Memory B cell (primary cell): ENCODE measurements at regions not wholly inside any gene's neighbourhood (a gene's known extent, or its start where the extent isn't known, plus 50 kb on each side); places are given as distances from the start of the nearest gene placed in this dataset.
"Not testable (repeated sequence)": the region's sequence is repeated elsewhere in the genome, so short reads cannot be mapped to it uniquely, and the experiment has no call there.

Experiments used
- ATAC-seq: fragments of 150-1000 bp; cut with Tn5 transposase; 2 replicates; pipeline ENCODE4 v1.10.0; 2021; ENCODE audit warnings: low read depth, mild to moderate bottlenecking, moderate library complexity
- DNase-seq, 2 donors: peaks; one replicate each; pipeline ENCODE4 v3.0.0; 2022; ENCODE audit warnings: low spot score in 2 of 2
- H3K27ac Mint-ChIP-seq: one replicate; pipeline ENCODE4 v1.8.0; 2022; ENCODE audit warnings: mild to moderate bottlenecking, moderate library complexity, mixed read lengths
- H3K27me3 Mint-ChIP-seq: one replicate; pipeline ENCODE4 v1.8.0; 2022; ENCODE audit warnings: mixed read lengths
- H3K36me3 Mint-ChIP-seq: one replicate; pipeline ENCODE4 v1.8.0; 2022; ENCODE audit warnings: mild to moderate bottlenecking, mixed read lengths
- H3K4me1 Mint-ChIP-seq: one replicate; pipeline ENCODE4 v1.8.0; 2022; ENCODE audit warnings: mixed read lengths
- H3K4me3 Mint-ChIP-seq: one replicate; pipeline ENCODE4 v1.8.0; 2022; ENCODE audit warnings: mild to moderate bottlenecking, moderate library complexity, mixed read lengths
- H3K9me3 Mint-ChIP-seq: one replicate; pipeline ENCODE4 v1.8.0; 2022; ENCODE audit warnings: mixed read lengths

DNA sequence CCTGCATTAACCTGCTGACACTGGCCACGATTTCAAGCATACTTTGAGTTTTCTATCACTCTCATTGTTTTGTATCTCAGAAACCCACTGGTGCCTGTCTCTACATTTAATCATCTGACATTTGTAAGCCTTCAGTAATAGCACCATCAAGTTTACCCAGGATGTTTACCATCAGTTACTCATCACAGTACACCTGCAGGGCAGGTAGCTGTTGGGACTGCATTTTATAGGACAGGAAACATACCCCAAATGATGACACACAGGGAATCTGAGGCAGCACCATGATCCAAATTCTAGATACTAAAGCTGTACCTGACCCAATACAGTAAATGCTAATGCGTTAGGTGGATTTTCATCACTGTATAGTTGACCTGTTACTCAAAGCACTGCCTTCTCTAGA is 114.2 kb downstream of the FEM1C start:
- peak overlapping the region; percentile 25 for H3K27ac Mint-ChIP-seq
- H3K4me3 Mint-ChIP-seq: no peak overlapping the region
- H3K36me3 Mint-ChIP-seq: no peaks in the 10 kb centered on the region
- H3K27me3 Mint-ChIP-seq: peaks cover 1% of the 10 kb centered on the region
- ATAC-seq: no peak
- H3K4me1 Mint-ChIP-seq: peaks cover 4% of the 10 kb centered on the region
- DNase-seq: no peak
- no peaks in the 10 kb centered on the region for H3K9me3 Mint-ChIP-seq

DNA sequence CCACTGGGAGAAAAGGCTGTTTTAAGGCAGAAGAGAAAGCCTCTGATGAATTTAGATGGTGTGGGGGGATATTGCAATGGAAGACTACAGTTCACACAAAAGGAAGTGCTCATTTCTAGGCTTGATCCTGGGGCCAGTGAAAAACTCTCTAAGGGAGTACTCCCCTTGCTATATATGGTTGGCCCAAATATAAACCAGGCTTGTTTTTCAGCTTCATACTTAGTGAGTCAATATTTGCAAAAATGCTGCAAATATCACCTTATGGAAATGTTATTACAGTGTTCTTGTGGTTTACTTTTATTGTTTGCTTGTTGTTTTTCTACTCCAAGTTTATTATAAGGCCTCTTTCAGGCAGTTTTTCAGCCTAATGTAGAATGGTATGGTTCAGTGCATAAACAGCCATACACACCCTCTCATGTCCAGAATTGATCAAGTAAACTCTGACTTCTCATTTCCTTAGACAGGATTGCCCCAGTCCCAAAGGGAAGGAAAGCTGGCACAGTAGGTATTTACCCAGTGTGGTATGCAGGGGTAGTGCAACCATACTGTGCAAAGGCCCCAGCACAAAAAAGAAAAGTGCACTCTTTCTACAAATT is 115.1 kb downstream of the FEM1C start:
- no peaks in the 10 kb centered on the region for H3K36me3 Mint-ChIP-seq
- H3K4me1 Mint-ChIP-seq: peaks cover 4% of the 10 kb centered on the region
- peaks cover 1% of the 10 kb centered on the region for H3K27me3 Mint-ChIP-seq
- DNase-seq (no peak), ATAC-seq (no peak)
- no peak overlapping the region for H3K4me3 Mint-ChIP-seq
- no peak overlapping the region for H3K27ac Mint-ChIP-seq
- no peaks in the 10 kb centered on the region for H3K9me3 Mint-ChIP-seq

DNA sequence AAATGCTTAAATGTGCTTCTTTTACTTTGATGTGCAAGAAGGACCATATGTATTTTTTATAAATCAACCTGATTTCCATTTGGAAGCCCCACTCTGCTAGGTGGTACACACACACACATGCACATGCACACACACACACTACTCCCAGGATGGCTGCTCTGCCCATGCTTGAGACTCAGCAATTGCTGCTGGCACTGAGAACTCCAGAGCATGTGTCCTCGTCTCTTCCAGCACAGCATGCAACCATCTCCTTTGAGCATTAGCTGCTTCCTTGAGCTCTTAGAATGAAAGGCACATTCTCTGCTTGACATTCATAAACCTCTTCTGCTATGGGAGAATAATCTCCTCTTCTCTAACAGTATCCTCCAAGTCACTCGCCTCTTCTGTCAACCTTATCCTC is 115.9 kb downstream of the FEM1C start:
- Mint-ChIP-seq H3K9me3 (no peaks in the 10 kb centered on the region), H3K27ac (no peak overlapping the region), H3K36me3 (no peaks in the 10 kb centered on the region), H3K4me3 (no peak overlapping the region), H3K4me1 (peaks cover 4% of the 10 kb centered on the region), H3K27me3 (peaks cover 1% of the 10 kb centered on the region)
- ATAC-seq: no peak
- no peak for DNase-seq

DNA sequence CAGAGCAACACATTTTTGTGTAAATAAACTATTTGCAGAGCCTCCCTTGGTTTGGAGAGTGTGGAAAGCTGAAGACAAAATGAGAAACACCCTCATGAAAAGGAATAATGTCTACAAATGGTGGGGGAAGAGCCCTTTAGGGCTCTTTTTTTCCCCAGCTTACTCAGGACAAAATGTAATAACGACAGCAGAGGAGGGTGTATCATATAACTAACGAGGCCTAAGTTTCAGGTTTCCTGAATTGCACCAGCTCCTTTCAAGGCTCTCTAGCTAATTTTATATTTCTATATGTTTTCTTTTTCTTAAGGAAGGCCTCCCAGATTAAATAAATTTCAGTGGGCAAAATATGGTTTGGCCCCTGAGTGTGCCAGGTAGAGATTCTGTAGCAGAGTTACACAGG is 116.3 kb downstream of the FEM1C start:
- Mint-ChIP-seq H3K4me1 (peaks cover 4% of the 10 kb centered on the region), H3K27ac (no peak overlapping the region), H3K4me3 (no peak overlapping the region), H3K9me3 (no peaks in the 10 kb centered on the region), H3K27me3 (peaks cover 1% of the 10 kb centered on the region), H3K36me3 (no peaks in the 10 kb centered on the region)
- DNase-seq: no peak
- no peak for ATAC-seq

DNA sequence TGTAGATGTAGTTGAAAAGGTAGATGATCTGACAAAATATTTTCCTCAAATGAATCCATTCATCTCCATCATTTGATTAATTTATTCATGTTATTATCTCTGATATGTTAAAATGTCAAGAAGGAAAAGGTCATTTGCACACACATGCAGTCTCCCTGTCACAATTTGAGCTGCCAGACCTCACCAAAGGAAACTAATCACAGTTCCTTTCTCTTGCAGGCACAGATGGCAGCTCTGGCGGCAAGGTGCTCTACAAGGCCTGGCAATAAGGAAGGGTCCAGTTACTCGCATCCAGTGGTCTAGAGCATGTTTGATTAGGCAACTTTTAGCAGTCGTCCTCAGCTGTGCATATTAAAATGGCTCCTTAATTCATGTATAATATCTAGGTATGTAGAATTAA is 120.1 kb downstream of the FEM1C start:
- Mint-ChIP-seq H3K27ac (no peak overlapping the region), H3K4me3 (no peak overlapping the region), H3K27me3 (no peaks in the 10 kb centered on the region), H3K4me1 (no peaks in the 10 kb centered on the region), H3K36me3 (no peaks in the 10 kb centered on the region), H3K9me3 (no peaks in the 10 kb centered on the region)
- ATAC-seq (no peak), DNase-seq (no peak)

DNA sequence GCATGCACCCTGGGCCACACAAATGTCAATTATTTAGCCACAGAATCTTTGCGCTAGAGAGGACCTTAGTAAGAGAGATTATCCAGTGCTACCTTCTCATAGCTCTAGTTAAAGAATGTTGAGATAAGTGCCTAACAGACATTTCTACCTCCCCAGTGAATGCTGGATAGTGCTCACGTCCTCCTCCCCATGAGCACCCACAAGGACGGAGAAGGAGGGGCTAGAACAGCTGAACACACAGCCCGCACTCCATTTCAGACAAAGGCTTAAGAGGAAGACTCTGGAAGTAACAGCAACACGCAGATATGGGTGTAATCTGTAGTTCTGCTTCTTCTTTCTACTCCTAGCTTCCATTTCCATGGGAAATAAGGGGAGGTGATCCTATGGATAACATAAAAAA is 120.5 kb downstream of the FEM1C start:
- Mint-ChIP-seq H3K9me3 (no peaks in the 10 kb centered on the region), H3K4me1 (no peaks in the 10 kb centered on the region), H3K27me3 (peaks cover under 1% of the 10 kb centered on the region), H3K36me3 (no peaks in the 10 kb centered on the region), H3K4me3 (no peak overlapping the region), H3K27ac (no peak overlapping the region)
- no peak for DNase-seq
- ATAC-seq: no peak

DNA sequence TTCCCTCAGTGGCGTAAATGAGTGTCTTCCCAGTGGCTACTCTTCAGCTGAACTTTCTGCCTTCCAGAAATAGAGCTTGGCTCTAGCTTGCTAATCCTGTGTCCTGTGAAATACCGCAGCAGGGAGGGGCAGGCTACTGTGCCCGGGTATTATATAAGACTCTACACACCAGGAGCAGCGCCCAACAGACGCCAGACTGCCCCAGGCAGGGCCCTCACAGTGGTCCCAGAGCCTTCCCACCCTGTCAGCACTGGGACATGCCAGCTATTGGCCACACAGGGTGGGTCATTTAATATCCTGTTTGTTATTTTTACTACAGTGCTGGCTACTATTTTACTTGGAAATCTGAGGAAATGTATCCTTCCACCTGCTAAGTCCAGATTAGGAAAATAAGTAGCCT is 121.0 kb downstream of the FEM1C start:
- Mint-ChIP-seq H3K4me3 (no peak overlapping the region), H3K27ac (no peak overlapping the region), H3K36me3 (no peaks in the 10 kb centered on the region), H3K9me3 (no peaks in the 10 kb centered on the region), H3K27me3 (peaks cover 4% of the 10 kb centered on the region), H3K4me1 (no peaks in the 10 kb centered on the region)
- ATAC-seq: no peak
- no peak for DNase-seq

DNA sequence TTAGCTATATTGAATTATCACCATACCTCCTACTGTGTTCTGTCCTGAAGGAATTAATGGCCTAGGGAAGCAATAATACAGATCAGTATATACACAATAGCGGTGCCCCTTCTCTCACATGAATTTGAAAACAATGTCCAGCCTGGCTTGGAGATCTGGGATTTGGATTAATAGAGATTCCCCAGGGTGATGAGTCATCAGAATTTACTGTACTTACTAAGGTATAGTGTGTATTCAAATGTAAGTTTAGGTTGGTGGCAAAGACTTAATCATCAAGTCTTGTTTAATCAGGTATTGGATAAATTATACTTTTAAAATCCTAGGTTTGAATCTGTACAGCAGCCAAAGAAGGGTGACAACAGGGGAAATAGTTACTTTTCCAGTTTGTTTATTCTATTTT is 121.5 kb downstream of the FEM1C start:
- peaks cover 4% of the 10 kb centered on the region for H3K27me3 Mint-ChIP-seq
- no peaks in the 10 kb centered on the region for H3K36me3 Mint-ChIP-seq
- ATAC-seq (no peak), DNase-seq (no peak)
- no peaks in the 10 kb centered on the region for H3K4me1 Mint-ChIP-seq
- no peaks in the 10 kb centered on the region for H3K9me3 Mint-ChIP-seq
- H3K27ac Mint-ChIP-seq: no peak overlapping the region
- H3K4me3 Mint-ChIP-seq: no peak overlapping the region

DNA sequence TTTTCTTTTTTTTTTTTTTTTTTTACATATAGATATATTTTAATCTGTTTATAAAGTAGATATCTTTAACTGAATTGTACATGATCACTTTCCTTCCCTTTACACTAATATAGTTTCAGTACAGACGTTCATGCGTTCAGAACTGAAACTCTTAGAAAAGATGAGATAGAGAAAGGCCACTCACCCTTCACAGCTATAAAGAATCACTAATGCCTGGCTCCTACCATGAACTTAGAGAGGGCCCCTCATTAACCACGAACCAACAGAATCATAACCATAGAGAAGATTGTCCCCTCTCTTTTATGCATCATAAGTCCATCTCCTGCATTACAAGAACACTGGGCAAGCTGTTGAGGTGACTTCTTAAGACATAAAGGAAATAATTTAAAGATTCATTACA is 123.8 kb downstream of the FEM1C start:
- not testable (repeated sequence) for H3K4me1 Mint-ChIP-seq, ATAC-seq, H3K4me3 Mint-ChIP-seq, H3K27ac Mint-ChIP-seq, H3K9me3 Mint-ChIP-seq, H3K36me3 Mint-ChIP-seq, DNase-seq, H3K27me3 Mint-ChIP-seq

DNA sequence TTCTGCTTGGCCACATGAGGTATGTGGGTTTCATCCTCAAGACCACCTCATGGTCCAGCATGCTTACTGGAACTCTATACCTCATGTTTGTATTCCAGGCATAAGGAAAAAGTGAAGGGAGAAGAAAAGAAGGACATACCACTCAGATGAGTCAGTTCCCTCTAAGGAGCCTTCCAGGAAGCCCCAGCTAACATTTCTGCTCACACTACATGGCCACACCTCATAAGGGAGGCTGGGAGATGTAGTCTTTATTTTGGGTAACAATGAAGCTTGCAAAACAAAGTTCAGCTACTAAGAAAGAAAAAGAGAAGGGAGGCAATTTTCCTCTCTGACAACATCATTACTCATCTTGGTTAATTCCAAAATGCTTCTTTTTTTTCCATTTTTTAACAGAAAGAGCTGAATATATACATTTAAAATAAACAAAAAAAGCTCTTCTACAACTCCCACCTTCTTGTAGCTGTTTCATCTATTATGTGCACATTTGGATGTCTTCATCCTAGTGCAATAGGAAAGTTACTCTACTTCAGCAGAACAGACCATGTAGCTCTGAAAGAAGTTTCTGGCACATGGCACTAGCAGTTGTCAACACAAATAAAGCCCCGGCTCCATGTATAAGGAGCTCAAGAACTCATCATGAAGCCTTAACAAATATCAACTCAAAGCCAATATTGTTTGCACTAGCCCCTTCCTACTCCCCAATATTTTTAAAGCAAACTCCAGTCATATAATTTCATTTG is 123.6 kb upstream of the CCDC112 start:
- no peak overlapping the region for H3K4me3 Mint-ChIP-seq
- no peaks in the 10 kb centered on the region for H3K9me3 Mint-ChIP-seq
- H3K27me3 Mint-ChIP-seq: peaks cover 4% of the 10 kb centered on the region
- no peaks in the 10 kb centered on the region for H3K36me3 Mint-ChIP-seq
- no peak overlapping the region for H3K27ac Mint-ChIP-seq
- DNase-seq: no peak
- ATAC-seq: no peak
- peaks cover 3% of the 10 kb centered on the region for H3K4me1 Mint-ChIP-seq

DNA sequence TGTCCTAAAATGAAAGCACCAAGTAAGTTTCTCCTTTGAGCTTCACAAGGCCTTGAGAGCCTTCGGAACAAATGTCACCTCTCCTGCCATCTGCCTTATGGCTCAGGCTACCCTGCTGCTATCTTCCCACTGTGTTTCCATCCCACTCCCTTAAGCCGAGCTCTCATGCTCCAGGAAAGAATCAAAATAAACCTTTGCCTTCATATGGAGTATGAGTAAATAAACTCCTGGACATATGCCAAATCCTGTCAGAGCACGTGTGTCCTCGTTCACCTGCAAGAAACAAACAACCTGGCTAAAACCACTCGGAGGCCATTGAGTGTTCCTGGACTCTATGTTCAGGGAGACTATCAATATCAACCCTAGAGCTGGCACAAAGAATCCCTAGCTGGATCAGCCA is 122.3 kb upstream of the CCDC112 start:
- Mint-ChIP-seq H3K27me3 (peaks cover 5% of the 10 kb centered on the region), H3K4me1 (peaks cover 10% of the 10 kb centered on the region), H3K4me3 (no peak overlapping the region), H3K36me3 (no peaks in the 10 kb centered on the region), H3K9me3 (no peaks in the 10 kb centered on the region), H3K27ac (no peak overlapping the region)
- ATAC-seq (no peak), DNase-seq (no peak)

DNA sequence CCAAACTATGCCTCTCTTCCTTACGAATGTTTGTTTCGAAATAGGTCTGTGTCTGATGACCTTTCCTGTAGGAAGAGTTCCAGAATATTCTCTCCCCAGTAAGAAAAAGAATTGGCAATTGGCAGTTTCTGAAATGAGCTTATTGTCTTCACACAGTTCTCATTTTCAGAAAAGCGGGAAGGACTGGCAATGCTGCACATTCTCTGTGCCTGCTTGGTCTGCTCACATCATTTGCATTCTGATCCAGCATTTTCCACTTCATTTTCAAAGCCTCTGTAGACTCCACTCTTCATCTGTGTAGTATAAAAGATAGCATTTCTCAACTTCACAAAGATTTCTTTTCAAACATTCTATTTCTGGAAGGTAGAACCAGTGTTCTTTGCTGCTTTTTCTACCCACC is 120.6 kb upstream of the CCDC112 start:
- no peak overlapping the region for H3K4me3 Mint-ChIP-seq
- no peak for ATAC-seq
- peaks cover 10% of the 10 kb centered on the region for H3K4me1 Mint-ChIP-seq

DNA sequence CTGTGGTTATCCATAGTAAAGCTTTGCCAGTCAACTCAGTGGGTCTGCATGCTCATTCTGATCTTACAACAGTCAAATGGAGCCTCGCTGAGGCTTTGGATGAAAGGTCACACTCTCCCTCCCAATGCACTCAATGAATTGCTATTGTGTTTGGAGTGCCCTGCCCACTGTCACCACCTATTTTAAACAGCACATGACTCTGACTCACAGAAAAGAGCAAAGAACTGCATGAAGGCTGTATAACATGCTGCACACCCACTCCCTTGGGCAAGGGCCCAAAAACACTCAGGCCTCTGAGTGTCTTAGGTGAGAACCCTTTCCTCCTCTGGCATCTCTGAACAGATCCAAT is 118.7 kb upstream of the CCDC112 start:
- Mint-ChIP-seq H3K36me3 (no peaks in the 10 kb centered on the region), H3K27me3 (peaks cover 5% of the 10 kb centered on the region), H3K9me3 (no peaks in the 10 kb centered on the region), H3K27ac (no peak overlapping the region), H3K4me1 (peaks cover 10% of the 10 kb centered on the region), H3K4me3 (no peak overlapping the region)
- ATAC-seq (no peak), DNase-seq (no peak)

More for the DNA sequence above, 120.6 kb upstream of the CCDC112 start:
- no peaks in the 10 kb centered on the region for H3K36me3 Mint-ChIP-seq
- no peak overlapping the region for H3K27ac Mint-ChIP-seq
- H3K9me3 Mint-ChIP-seq: no peaks in the 10 kb centered on the region
- H3K27me3 Mint-ChIP-seq: peaks cover 5% of the 10 kb centered on the region
- no peak for DNase-seq

DNA sequence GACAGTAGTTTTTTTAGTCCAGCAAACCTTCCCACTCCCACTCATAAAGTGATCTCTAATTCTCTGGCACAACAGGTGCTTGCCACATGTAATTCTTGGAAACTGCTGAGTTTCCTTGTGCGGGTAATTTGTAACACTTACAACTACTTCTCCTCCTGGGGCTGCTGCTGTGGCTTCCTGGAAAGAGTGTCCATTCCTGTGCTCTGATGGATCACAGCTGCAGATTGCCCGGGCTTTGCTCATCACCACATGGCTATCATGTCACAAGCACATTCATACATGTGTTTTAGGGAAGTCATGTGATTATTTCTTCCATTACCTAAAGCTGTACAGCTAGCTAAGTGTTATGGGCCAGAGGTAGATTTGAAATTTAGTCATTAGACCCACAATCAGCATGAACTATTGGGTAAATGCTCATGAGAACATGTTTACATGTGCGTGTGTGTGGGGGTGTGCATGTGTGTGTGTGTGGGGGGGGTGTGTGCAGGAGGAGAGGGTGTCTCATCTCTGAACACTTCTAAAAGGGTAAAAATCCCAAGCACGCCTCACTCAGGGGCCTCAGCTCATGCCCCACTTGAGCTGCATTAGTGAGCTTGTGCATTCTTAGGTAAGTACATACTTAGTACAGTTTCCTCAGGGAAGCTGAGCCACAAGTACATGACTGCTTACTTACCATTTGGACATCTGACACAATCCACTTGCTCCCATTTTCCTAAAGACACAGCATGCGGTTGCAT is 118.1 kb upstream of the CCDC112 start:
- Mint-ChIP-seq H3K27ac (no peak overlapping the region), H3K27me3 (peaks cover 5% of the 10 kb centered on the region), H3K36me3 (no peaks in the 10 kb centered on the region), H3K4me3 (no peak overlapping the region), H3K4me1 (peaks cover 10% of the 10 kb centered on the region), H3K9me3 (no peaks in the 10 kb centered on the region)
- DNase-seq (no peak), ATAC-seq (no peak)
